ENCODE measurements at regions not wholly inside any gene's neighbourhood (a gene's known extent, or its start where the extent isn't known, plus 50 kb on each side); places are given as distances from the start of the nearest gene placed in this dataset.

DNA sequence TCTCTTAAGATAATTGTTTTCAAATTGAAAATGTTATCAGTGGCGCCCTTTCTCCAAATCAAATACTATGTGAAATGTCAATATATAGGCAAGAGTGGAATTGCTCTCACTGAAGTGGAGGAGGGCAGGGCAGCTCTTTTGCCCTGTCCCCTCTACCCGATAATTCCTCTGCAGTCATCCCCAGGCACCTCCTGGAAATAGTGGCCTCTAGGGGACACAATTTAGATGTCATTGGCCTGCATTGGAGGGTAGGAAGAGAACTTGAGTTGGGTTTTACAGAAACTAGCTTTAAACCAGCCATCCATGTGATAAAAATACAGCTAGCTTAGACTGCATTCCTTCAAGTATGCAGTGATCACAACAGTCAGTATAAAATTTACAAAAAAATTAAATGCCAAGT is 288.9 kb downstream of the EDEM1 start (continued):
- TF ChIP-seq, protein P1, sequence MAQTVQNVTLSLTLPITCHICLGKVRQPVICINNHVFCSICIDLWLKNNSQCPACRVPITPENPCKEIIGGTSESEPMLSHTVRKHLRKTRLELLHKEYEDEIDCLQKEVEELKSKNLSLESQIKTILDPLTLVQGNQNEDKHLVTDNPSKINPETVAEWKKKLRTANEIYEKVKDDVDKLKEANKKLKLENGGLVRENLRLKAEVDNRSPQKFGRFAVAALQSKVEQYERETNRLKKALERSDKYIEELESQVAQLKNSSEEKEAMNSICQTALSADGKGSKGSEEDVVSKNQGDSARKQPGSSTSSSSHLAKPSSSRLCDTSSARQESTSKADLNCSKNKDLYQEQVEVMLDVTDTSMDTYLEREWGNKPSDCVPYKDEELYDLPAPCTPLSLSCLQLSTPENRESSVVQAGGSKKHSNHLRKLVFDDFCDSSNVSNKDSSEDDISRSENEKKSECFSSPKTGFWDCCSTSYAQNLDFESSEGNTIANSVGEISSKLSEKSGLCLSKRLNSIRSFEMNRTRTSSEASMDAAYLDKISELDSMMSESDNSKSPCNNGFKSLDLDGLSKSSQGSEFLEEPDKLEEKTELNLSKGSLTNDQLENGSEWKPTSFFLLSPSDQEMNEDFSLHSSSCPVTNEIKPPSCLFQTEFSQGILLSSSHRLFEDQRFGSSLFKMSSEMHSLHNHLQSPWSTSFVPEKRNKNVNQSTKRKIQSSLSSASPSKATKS (CRISPR knock-in tag; IDR thresholded peaks at IDR 0.05), result no peak
- TF ChIP-seq HDAC2 (IDR thresholded peaks at IDR 0.05), result no peak
- no peak for TF ChIP-seq ZNF3 (CRISPR knock-in tag; IDR thresholded peaks at IDR 0.05)
- no peak for TF ChIP-seq HMG20B (CRISPR knock-in tag; IDR thresholded peaks at IDR 0.05)
- TF ChIP-seq DPF2 (IDR thresholded peaks at IDR 0.05), result 0 out of 2 replicates have a peak, but pooled peaks have one; percentile 27
- TF ChIP-seq POLR2B (IDR thresholded peaks at IDR 0.05; ENCODE audit: low read depth, partially characterized antibody), result no peak
- TF ChIP-seq ZBTB17 (CRISPR knock-in tag; IDR thresholded peaks at IDR 0.05), result no peak
- TF ChIP-seq, protein P2, sequence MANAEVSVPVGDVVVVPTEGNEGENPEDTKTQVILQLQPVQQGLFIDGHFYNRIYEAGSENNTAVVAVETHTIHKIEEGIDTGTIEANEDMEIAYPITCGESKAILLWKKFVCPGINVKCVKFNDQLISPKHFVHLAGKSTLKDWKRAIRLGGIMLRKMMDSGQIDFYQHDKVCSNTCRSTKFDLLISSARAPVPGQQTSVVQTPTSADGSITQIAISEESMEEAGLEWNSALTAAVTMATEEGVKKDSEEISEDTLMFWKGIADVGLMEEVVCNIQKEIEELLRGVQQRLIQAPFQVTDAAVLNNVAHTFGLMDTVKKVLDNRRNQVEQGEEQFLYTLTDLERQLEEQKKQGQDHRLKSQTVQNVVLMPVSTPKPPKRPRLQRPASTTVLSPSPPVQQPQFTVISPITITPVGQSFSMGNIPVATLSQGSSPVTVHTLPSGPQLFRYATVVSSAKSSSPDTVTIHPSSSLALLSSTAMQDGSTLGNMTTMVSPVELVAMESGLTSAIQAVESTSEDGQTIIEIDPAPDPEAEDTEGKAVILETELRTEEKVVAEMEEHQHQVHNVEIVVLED (CRISPR knock-in tag; IDR thresholded peaks at IDR 0.05), result no peak
- 0 out of 2 replicates have a peak, but pooled peaks have one; percentile 16 for TF ChIP-seq MAFG (tag; conservative IDR thresholded peaks at IDR 0.05)
- no peak for TF ChIP-seq YBX1 (IDR thresholded peaks at IDR 0.05)
- no peak for TF ChIP-seq NCOA1 (IDR thresholded peaks at IDR 0.05; ENCODE audit: low read depth)
- TF ChIP-seq FOSL1 (tag; conservative IDR thresholded peaks at IDR 0.05), result no peak
- TF ChIP-seq, protein P3, sequence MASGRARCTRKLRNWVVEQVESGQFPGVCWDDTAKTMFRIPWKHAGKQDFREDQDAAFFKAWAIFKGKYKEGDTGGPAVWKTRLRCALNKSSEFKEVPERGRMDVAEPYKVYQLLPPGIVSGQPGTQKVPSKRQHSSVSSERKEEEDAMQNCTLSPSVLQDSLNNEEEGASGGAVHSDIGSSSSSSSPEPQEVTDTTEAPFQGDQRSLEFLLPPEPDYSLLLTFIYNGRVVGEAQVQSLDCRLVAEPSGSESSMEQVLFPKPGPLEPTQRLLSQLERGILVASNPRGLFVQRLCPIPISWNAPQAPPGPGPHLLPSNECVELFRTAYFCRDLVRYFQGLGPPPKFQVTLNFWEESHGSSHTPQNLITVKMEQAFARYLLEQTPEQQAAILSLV (tag; IDR thresholded peaks at IDR 0.05), result no peak
- no peak for TF ChIP-seq HSF4 (CRISPR knock-in tag; IDR thresholded peaks at IDR 0.05; ENCODE audit: borderline replicate concordance)
- no peak for TF ChIP-seq HDAC1 (IDR thresholded peaks at IDR 0.05)
- no peak for TF ChIP-seq KLF6 (CRISPR knock-in tag; IDR thresholded peaks at IDR 0.05; ENCODE audit: borderline replicate concordance)
- no peak for TF ChIP-seq FOS (IDR thresholded peaks at IDR 0.05; ENCODE audit: extremely low read depth, insufficient read length)
